DMS153 treated with DMSO at 0.1 percent for 48 hours (cell line): ENCODE measurements at regions not wholly inside any gene's neighbourhood (a gene's known extent, or its start where the extent isn't known, plus 50 kb on each side); places are given as distances from the start of the nearest gene placed in this dataset.
"Not testable (repeated sequence)": the region's sequence is repeated elsewhere in the genome, so short reads cannot be mapped to it uniquely, and the experiment has no call there.

Experiments used
- DNase-seq: peaks from one replicate; lab custom pipeline; 2025; ENCODE audit not compliant: unreplicated experiment; lab: John Stamatoyannopoulos, UW

GRCh38 chr3:87898971-87899370 lies 159.8 kb downstream of the CGGBP1 start:
- DNase-seq = no peak

- DNase-seq = no peak
Observed at GRCh38 chr3:87895983-87896382, 162.8 kb downstream of the CGGBP1 start.

- no peak for DNase-seq
Observed at GRCh38 chr3:87873136-87873535, 185.7 kb downstream of the CGGBP1 start.

- DNase-seq = no peak
Observed at GRCh38 chr3:87867001-87867400, 191.8 kb downstream of the CGGBP1 start.

GRCh38 chr3:87856126-87856525 lies 202.7 kb downstream of the CGGBP1 start:
- no peak for DNase-seq

GRCh38 chr3:87855616-87856015 lies 203.2 kb downstream of the CGGBP1 start:
- no peak for DNase-seq

GRCh38 chr3:87855211-87855610 lies 203.6 kb downstream of the CGGBP1 start:
- DNase-seq = no peak

GRCh38 chr3:87848003-87848402 lies 210.8 kb downstream of the CGGBP1 start:
- no peak for DNase-seq

- no peak for DNase-seq
Observed at GRCh38 chr3:87837076-87837475, 221.7 kb downstream of the CGGBP1 start.

GRCh38 chr3:87836026-87836425 lies 222.8 kb downstream of the CGGBP1 start:
- DNase-seq = no peak

- DNase-seq = no peak
Observed at GRCh38 chr3:87835236-87835635, 223.6 kb downstream of the CGGBP1 start.

GRCh38 chr3:87834327-87834726 lies 224.5 kb downstream of the CGGBP1 start:
- no peak for DNase-seq

GRCh38 chr3:87833039-87833377 lies 225.8 kb downstream of the CGGBP1 start:
- no peak for DNase-seq

- no peak for DNase-seq
Observed at GRCh38 chr3:87828046-87828445, 230.8 kb downstream of the CGGBP1 start.

GRCh38 chr3:87822563-87822962 lies 236.2 kb downstream of the CGGBP1 start:
- DNase-seq = no peak

GRCh38 chr3:87813503-87813902 lies 245.3 kb downstream of the CGGBP1 start:
- DNase-seq = not testable (repeated sequence)

GRCh38 chr3:87811953-87812352 lies 246.9 kb downstream of the CGGBP1 start:
- no peak for DNase-seq

- no peak for DNase-seq
Observed at GRCh38 chr3:87810452-87811016, 248.3 kb downstream of the CGGBP1 start.

- DNase-seq = no peak
Observed at GRCh38 chr3:87805670-87806069, 253.1 kb downstream of the CGGBP1 start.

GRCh38 chr3:87801409-87801808 lies 257.4 kb downstream of the CGGBP1 start:
- no peak for DNase-seq

GRCh38 chr3:87800516-87800915 lies 258.3 kb downstream of the CGGBP1 start:
- no peak for DNase-seq

- no peak for DNase-seq
Observed at GRCh38 chr3:87798567-87798947, 260.2 kb downstream of the CGGBP1 start.

GRCh38 chr3:87797872-87798566 lies 260.8 kb downstream of the CGGBP1 start:
- DNase-seq = no peak
